A673 (cell line): ENCODE measurements at regions not wholly inside any gene's neighbourhood (a gene's known extent, or its start where the extent isn't known, plus 50 kb on each side); places are given as distances from the start of the nearest gene placed in this dataset.

ENCODE experiments used
- BruUV-seq: library from RNA; stranded (reverse); fragments of 400-500 nt; replicated peaks from 2 replicates; lab custom pipeline; 2021; lab: Mats Ljungman, UMichigan
- CTCF ChIA-PET: fragments of 300-600 bp; sonication (Branson Sonifier 250); formaldehyde crosslinking; loops from one replicate; lab custom pipeline; 2022; ENCODE audit warnings: antibody characterized with exemption; lab: Charles Lee
- POLR2A ChIA-PET: fragments of 300-600 bp; sonication (Branson Sonifier 250); formaldehyde crosslinking; loops from one replicate; lab custom pipeline; 2022; ENCODE audit warnings: antibody characterized with exemption; ENCODE audit not compliant: low non-redundant PET; lab: Charles Lee
- DNase-seq: peaks from one replicate; pipeline ENCODE4 v3.0.0-alpha.2; 2015; ENCODE audit warnings: low spot score
- H3K27ac ChIP-seq: fragments of 200-600 bp; sonication (generic); 2 replicates; pipeline ENCODE4 v1.5.1; 2016; ENCODE audit warnings: mixed run types, low read depth, mild to moderate bottlenecking, mixed read lengths, antibody characterized with exemption, low read length; ENCODE audit not compliant: poor library complexity, severe bottlenecking
- H3K27me3 ChIP-seq: fragments of 200-600 bp; sonication (generic); replicated peaks from 2 replicates; pipeline ENCODE4 v1.6.1; 2017; ENCODE audit warnings: mixed run types, low read depth, mild to moderate bottlenecking, mixed read lengths, antibody characterized with exemption, low read length; ENCODE audit not compliant: insufficient read depth, poor library complexity
- H3K36me3 ChIP-seq: fragments of 200-600 bp; sonication (generic); 2 replicates; pipeline ENCODE4 v1.6.1; 2016; ENCODE audit warnings: mixed run types, mild to moderate bottlenecking, mixed read lengths, antibody characterized with exemption, low read length; ENCODE audit not compliant: insufficient read depth, poor library complexity, severe bottlenecking
- H3K4me1 ChIP-seq: fragments of 200-600 bp; sonication (generic); 2 replicates; pipeline ENCODE4 v1.6.1; 2017; ENCODE audit warnings: mixed run types, mild to moderate bottlenecking, mixed read lengths, antibody characterized with exemption, low read length; ENCODE audit not compliant: insufficient read depth, poor library complexity, severe bottlenecking
- H3K4me3 ChIP-seq: fragments of 200-600 bp; sonication (generic); 2 replicates; pipeline ENCODE4 v1.5.1; 2016; ENCODE audit warnings: low read depth, mixed run types, mild to moderate bottlenecking, mixed read lengths, low read length; ENCODE audit not compliant: poor library complexity, severe bottlenecking
- H3K9me3 ChIP-seq: fragments of 200-600 bp; sonication (generic); 2 replicates; pipeline ENCODE4 v1.6.1; 2016; ENCODE audit warnings: mixed run types, low read depth, mild to moderate bottlenecking, mixed read lengths, antibody characterized with exemption, low read length; ENCODE audit not compliant: poor library complexity, severe bottlenecking
- EZH2 ChIP-seq: fragments of 200-600 bp; sonication (generic); IDR thresholded peaks from 2 replicates; pipeline ENCODE4 v1.6.1; 2017; ENCODE audit warnings: borderline replicate concordance, low read depth, mild to moderate bottlenecking, mixed read lengths, antibody characterized with exemption, low read length; ENCODE audit not compliant: poor library complexity, severe bottlenecking
- intact Hi-C: fragments of 100-400 bp; cut with micrococcal nuclease; formaldehyde crosslinking; loops from one replicate; pipeline ENCODE4 v1.10.0; 2022; ENCODE audit not compliant: unreplicated experiment
- TF ChIP-seq, protein P1 (sequence below): fragments of 300-800, 200-600 bp; sonication (generic); conservative IDR thresholded peaks from 2 replicates; pipeline ENCODE4 v1.5.1; 2017; ENCODE audit warnings: low read depth, mild to moderate bottlenecking, antibody characterized with exemption, low read length, moderate library complexity, mixed read lengths

DNA sequence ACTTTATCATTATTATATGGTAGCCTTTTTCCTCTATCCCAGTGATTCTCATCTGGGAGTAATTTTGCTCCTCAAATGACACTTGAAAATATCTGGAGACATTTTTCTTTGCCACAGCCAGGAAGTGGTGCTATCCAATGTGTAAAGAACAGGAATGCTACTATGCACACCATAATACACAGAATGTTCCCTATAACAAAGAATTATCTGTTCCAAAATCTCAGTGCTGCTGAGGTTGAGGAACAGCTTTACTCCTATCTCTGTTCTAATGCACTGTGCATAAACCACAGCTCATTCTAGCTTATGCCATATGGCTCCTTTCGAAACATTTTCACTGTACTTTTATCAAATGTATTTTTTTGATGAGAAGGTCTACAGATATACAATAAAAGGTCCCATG, 1231.2 kb upstream of the CELF4 start:
- ChIA-PET CTCF (no interaction called here), POLR2A (no interaction called here)
- intact Hi-C loops, result no loop called here

DNA sequence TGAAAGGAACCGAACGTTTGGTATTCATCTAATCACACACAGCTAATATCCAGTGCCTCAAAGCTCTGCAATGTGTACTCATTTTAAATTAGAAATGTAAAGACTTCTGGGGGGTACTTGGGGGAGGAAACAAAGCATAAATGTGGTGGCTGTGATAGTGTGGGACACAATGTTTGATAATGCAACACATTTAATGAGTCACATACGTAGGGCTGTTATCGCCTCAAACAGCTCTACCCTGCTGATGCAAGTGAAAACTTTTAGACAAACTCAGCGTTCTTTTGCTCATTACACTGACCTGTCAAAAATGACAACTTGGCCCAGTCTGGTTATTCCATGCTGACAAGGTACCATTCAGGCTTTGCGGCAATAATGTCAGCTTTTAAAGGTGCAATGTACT, 1227.1 kb upstream of the CELF4 start:
- Histone ChIP-seq H3K27ac (no peak overlapping the region), H3K27me3 (no peaks in the 10 kb centered on the region), H3K4me3 (no peak overlapping the region), H3K4me1 (no peaks in the 10 kb centered on the region), H3K9me3 (no peaks in the 10 kb centered on the region), H3K36me3 (no peaks in the 10 kb centered on the region)
- ChIA-PET POLR2A (no interaction called here), CTCF (no interaction called here)
- BruUV-seq, result no TSS peak
- TF ChIP-seq EZH2, result no peak
- TF ChIP-seq, protein P1, sequence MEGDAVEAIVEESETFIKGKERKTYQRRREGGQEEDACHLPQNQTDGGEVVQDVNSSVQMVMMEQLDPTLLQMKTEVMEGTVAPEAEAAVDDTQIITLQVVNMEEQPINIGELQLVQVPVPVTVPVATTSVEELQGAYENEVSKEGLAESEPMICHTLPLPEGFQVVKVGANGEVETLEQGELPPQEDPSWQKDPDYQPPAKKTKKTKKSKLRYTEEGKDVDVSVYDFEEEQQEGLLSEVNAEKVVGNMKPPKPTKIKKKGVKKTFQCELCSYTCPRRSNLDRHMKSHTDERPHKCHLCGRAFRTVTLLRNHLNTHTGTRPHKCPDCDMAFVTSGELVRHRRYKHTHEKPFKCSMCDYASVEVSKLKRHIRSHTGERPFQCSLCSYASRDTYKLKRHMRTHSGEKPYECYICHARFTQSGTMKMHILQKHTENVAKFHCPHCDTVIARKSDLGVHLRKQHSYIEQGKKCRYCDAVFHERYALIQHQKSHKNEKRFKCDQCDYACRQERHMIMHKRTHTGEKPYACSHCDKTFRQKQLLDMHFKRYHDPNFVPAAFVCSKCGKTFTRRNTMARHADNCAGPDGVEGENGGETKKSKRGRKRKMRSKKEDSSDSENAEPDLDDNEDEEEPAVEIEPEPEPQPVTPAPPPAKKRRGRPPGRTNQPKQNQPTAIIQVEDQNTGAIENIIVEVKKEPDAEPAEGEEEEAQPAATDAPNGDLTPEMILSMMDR, result no peak
- intact Hi-C loops, result no loop called here
- no peak for DNase-seq

More for the DNA sequence above, 1231.2 kb upstream of the CELF4 start:
- Histone ChIP-seq H3K9me3 (no peaks in the 10 kb centered on the region), H3K27ac (no peak overlapping the region), H3K36me3 (no peaks in the 10 kb centered on the region), H3K4me1 (no peaks in the 10 kb centered on the region), H3K4me3 (no peak overlapping the region), H3K27me3 (no peaks in the 10 kb centered on the region)
- no TSS peak for BruUV-seq
- DNase-seq, result no peak
- TF ChIP-seq, protein P1, result no peak
- TF ChIP-seq EZH2, result no peak

DNA sequence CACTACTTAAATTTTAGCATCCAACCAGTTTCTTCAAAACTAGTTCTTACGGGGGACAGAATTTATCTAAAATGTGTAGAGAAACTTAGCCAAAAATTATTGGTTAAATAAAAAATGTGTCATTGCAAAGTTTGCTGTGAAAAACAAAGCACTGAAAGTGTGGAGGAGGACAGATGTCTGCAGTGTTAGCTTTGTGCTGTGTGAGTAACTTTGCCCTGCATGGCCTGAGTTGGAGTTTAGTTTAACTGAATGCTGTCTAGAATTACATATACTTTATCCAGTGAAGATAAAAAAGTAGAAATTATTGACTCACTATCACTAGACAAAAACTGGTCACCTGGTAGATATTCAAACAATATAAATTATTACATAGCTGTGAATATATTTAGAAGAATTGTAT, 1225.2 kb upstream of the CELF4 start:
- CTCF ChIA-PET, result no interaction called here
- no peaks in the 10 kb centered on the region for H3K9me3 ChIP-seq
- POLR2A ChIA-PET, result no interaction called here
- no peak overlapping the region for H3K4me3 ChIP-seq
- TF ChIP-seq, protein P1, result no peak
- TF ChIP-seq EZH2, result no peak
- BruUV-seq, result no TSS peak
- no peak overlapping the region for H3K27ac ChIP-seq
- intact Hi-C loops, result no loop called here
- H3K4me1 ChIP-seq, result no peaks in the 10 kb centered on the region
- no peaks in the 10 kb centered on the region for H3K36me3 ChIP-seq
- no peaks in the 10 kb centered on the region for H3K27me3 ChIP-seq
- DNase-seq, result no peak
